ENCODE measurements at regions not wholly inside any gene's neighbourhood (a gene's known extent, or its start where the extent isn't known, plus 50 kb on each side); places are given as distances from the start of the nearest gene placed in this dataset.

DNA sequence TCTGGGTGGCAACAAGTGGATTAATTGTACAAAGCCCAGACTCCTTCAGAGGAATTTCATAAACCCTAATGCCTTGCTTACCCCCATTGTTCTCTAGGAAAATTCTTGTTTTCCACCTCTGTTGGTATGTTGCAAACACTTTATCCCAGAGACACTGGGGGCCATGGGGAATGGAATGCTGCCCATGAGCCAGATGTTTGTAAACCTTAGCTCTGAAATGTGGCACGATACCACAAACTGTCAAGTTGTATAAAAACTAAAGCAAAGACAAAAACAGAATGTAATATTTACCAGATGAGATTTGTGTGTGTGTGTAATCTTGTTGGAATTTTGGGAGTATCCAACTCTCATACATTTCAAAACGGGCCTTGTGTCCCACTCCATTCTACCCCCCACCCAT is 465.0 kb downstream of the EBF1 start:
- Mint-ChIP-seq H3K4me1 (peaks cover 7% of the 10 kb centered on the region), H3K9me3 (no peaks in the 10 kb centered on the region), H3K27me3 (ENCODE audit: insufficient read depth) (no peaks in the 10 kb centered on the region), H3K36me3 (ENCODE audit: low read depth) (no peaks in the 10 kb centered on the region), H3K27ac (no peak overlapping the region), H3K4me3 (no peak overlapping the region)
- Histone ChIP-seq H3K27ac (ENCODE audit: low read depth, low read length) (no peak overlapping the region), H3K9me3 (ENCODE audit: control insufficient read depth, low read length) (no peaks in the 10 kb centered on the region), H3K9ac (ENCODE audit: extremely low read depth, low read length, poor library complexity, severe bottlenecking) (no peak overlapping the region), H3K4me3 (ENCODE audit: low read length) (no peak overlapping the region), H3K27me3 (ENCODE audit: control insufficient read depth, insufficient read depth, low read length, poor library complexity, severe bottlenecking) (no peaks in the 10 kb centered on the region), H3K36me3 (ENCODE audit: control insufficient read depth, insufficient read depth, low read length) (no peaks in the 10 kb centered on the region), H3K4me1 (ENCODE audit: control insufficient read depth, insufficient read depth, low read length) (no peaks in the 10 kb centered on the region)
- DNase-seq: no peak
- TF ChIP-seq CTCF (conservative IDR thresholded peaks at IDR 0.05): no peak
- 93% methylated on average over 1 of the region's 2 CpGs; no CpG with 5 or more reads in 1 of the 2 experiments for WGBS, 2 experiments (ENCODE audit: insufficient coverage in 1 of 2, insufficient read length in 1 of 2)

- Histone ChIP-seq H3K27me3 (ENCODE audit: control insufficient read depth, insufficient read depth, low read length, poor library complexity, severe bottlenecking) (no peaks in the 10 kb centered on the region), H3K9me3 (ENCODE audit: control insufficient read depth, low read length) (no peaks in the 10 kb centered on the region), H3K4me3 (ENCODE audit: low read length) (no peak overlapping the region), H3K9ac (ENCODE audit: extremely low read depth, low read length, poor library complexity, severe bottlenecking) (no peak overlapping the region), H3K36me3 (ENCODE audit: control insufficient read depth, insufficient read depth, low read length) (no peaks in the 10 kb centered on the region), H3K4me1 (ENCODE audit: control insufficient read depth, insufficient read depth, low read length) (no peaks in the 10 kb centered on the region), H3K27ac (ENCODE audit: low read depth, low read length) (no peak overlapping the region)
- no peak overlapping the region for H3K27ac Mint-ChIP-seq
- H3K4me3 Mint-ChIP-seq: no peak overlapping the region
- no peaks in the 10 kb centered on the region for H3K27me3 Mint-ChIP-seq (ENCODE audit: insufficient read depth)
- no peak for DNase-seq
- WGBS, 2 experiments (ENCODE audit: insufficient coverage in 1 of 2, insufficient read length in 1 of 2): 86 to 90% methylated on average over 4 to 6 of the region's 6 CpGs
- no peaks in the 10 kb centered on the region for H3K36me3 Mint-ChIP-seq (ENCODE audit: low read depth)
- no peaks in the 10 kb centered on the region for H3K9me3 Mint-ChIP-seq
- TF ChIP-seq CTCF (conservative IDR thresholded peaks at IDR 0.05): no peak
- H3K4me1 Mint-ChIP-seq: no peaks in the 10 kb centered on the region
Observed at GRCh38 chr5:158629591-158630312, 470.0 kb downstream of the EBF1 start.

GRCh38 chr5:158626718-158627117 is 473.0 kb downstream of the EBF1 start:
- no peaks in the 10 kb centered on the region for H3K36me3 ChIP-seq (ENCODE audit: control insufficient read depth, insufficient read depth, low read length)
- H3K27me3 ChIP-seq (ENCODE audit: control insufficient read depth, insufficient read depth, low read length, poor library complexity, severe bottlenecking): no peaks in the 10 kb centered on the region
- no peak for TF ChIP-seq CTCF (conservative IDR thresholded peaks at IDR 0.05)
- Mint-ChIP-seq H3K4me1 (no peaks in the 10 kb centered on the region), H3K36me3 (ENCODE audit: low read depth) (no peaks in the 10 kb centered on the region), H3K4me3 (no peak overlapping the region), H3K27ac (no peak overlapping the region), H3K27me3 (ENCODE audit: insufficient read depth) (no peaks in the 10 kb centered on the region), H3K9me3 (no peaks in the 10 kb centered on the region)
- H3K9ac ChIP-seq (ENCODE audit: extremely low read depth, low read length, poor library complexity, severe bottlenecking): no peak overlapping the region
- no peak overlapping the region for H3K4me3 ChIP-seq (ENCODE audit: low read length)
- H3K4me1 ChIP-seq (ENCODE audit: control insufficient read depth, insufficient read depth, low read length): no peaks in the 10 kb centered on the region
- no peak overlapping the region for H3K27ac ChIP-seq (ENCODE audit: low read depth, low read length)
- DNase-seq: no peak
- 67 to 85% methylated on average over 1 of the region's 1 CpG for WGBS, 2 experiments (ENCODE audit: insufficient coverage in 1 of 2, insufficient read length in 1 of 2)
- no peaks in the 10 kb centered on the region for H3K9me3 ChIP-seq (ENCODE audit: control insufficient read depth, low read length)

All from endodermal cell (in vitro differentiated cells).